ENCODE measurements at regions not wholly inside any gene's neighbourhood (a gene's known extent, or its start where the extent isn't known, plus 50 kb on each side); places are given as distances from the start of the nearest gene placed in this dataset.

DNA sequence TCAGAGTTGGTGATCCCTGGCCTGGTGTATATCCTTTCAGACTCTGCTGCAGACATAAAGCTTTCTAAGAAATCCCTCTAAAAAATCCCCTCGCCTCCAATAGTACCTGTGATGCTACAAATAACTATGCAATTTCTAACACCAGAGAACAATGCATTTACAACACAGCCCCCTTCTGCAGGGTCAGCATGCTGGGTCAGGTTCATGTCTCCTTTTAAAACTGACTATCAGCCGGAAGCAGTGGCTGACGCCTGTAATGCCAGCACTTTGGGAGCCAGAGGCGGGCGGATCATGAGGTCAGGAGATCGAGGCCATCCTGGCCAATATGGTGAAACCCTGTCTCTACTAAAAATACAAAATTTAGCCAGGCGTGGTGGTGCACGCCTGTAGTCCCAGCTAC lies 77.0 kb upstream of the SPATA12 start:
- DNase-seq: no peak

DNA sequence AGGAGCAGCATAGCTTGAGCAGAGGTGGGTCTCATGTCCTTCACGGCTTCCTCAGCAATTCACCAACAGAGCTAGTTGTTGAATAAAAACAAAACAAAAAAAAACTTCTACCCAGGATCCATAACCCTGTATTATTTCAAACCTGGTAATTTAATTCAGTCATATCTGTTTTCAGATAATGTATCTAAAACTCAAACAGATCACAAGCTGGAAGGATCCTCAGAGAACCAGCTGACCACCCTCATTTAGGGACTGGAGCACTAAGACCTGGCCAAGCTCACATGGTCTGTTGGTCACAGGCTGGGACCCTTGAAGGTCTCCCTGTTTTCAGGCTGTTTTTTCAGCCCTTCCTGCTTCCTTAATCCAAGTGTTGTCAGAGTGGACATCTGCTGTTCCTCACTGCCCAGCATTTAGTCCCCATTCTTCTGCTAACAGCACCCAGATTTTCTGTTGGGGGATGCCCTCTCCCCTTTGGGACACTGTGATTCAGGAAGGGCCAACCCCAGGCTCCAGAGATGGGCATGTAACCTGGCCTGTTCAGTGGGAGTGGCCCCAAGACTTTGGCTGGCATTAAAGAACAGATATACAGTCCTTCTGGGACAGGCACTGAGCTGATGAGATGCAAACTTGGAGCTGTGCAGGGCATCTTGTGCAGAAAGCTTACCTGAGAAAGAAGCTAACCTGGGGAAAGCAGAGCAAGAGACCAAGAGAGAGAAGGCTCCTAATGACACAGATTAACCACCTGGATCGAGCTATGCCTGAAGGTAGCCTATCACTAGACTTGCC lies 78.8 kb upstream of the SPATA12 start:
- no peak for DNase-seq

DNA sequence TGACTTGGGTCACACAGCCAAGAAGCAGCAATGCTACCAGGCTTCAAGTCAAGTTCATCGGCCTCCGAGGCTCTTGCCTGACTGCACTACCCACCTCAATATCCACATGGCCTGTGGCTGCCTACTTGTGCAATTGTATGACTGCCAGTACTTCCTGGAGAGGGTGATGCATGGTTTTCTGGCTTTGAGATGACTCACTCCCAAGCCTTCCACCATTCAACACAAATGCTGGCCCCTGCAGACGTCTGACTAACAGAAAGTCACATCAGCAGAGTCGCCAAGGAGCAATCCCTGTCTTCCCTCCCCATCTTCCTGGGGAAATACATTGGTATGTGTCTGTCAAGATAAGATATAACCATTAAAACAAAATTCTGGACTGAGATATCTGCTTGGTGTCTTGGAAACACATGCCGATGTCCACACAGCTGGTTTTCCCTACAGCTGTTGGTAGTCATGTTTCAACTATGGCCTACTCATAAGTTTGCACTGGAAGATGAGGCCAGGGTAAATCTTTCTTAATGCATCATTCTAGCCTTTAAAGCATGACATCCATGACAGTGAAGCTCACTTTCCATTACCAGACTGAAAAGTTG lies 79.6 kb upstream of the SPATA12 start:
- DNase-seq: peak; percentile 84

DNA sequence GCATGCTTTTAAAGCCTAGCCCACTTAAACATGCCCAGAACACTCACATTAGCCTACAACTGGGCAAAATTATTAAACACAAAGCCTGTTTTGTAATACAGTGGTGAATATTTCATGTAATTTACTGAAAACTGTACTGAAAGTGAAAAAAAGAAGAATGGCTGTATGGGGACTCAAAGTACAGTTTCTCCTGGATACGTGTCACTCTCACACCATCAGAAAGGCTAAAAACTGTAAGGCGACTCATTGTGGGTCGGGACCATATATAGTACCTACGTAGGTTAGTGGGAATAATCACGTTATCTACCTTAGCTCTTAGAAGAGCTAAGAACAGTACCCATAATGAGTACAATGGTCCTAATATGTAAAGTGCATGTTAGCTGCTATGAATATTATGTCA lies 80.2 kb upstream of the SPATA12 start:
- DNase-seq: no peak

DNA sequence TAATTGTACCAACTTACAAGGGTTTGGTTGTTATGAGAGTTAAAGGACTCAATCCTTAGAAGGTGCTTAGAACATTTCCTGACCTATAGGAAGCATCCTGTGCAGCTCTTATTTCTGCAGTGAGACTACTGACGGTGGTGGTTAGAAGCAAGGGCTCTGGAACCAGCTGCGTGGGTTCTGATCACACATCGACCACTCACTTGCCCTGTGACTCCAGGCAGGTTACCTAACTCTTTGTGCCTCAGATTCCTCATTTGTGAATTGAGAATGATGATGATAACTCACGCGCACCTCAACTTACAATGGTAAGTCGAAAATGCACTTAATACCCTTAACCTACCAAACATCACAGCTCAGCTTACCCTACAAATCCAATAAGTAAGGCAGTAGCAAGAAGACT lies 80.7 kb upstream of the SPATA12 start:
- DNase-seq: no peak

DNA sequence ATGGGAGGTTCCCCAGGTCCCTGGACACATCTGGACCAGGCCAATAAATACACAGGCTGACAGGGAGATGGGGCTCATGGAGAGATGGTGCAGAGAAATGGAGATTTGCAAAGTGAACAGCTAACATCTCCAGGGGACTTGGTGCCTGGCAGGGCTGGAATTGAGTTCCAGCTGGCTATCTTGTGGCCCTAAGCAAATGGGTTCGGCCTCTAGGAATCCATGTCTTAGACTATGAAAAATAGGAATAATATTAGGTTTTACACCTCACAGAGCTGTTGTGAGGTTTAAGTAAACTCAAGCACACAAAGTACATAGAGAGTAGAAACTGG lies 82.9 kb upstream of the SPATA12 start:
- no peak for DNase-seq

DNA sequence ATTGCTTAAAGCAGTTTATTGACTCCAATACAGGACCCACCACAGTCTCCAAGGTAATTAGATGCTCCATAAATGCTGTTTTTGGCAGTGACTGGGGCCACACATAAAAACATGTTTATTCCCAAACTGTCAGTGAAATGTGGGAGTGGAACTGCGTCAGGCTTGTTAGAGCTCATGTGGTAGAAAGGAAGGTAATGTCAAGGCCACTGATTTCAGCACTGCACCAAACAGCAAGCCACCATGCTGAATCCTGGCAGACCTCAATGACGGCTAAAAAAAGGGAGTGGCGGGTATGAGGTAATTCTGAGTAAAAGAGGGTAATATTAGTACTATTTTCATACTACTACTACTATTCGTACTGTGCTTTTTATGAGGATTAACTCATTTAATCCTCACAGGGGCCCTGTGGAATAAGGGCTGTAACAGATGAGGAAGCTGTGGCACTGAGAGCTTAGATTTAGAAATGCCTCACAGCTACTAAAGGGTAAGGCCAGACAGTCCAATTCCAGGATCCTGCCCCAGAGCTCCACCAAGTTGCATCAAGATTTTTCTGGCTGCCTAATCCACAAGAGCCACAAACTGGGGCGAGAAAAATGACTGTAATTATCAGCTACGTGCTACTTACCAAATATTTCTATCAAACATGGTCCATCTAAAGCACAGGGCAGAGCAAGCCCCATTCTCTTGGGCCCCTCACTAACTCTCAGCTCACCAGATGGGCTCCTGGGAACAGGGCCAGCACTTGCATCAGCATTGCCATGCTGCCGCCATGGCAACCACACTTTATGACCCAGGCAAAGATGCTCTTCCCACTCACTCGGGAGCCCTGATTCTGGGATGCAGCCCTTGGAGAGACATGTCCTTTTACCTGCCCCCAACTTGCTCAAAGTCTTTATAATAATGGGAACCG lies 83.6 kb upstream of the SPATA12 start:
- DNase-seq: no peak

DNA sequence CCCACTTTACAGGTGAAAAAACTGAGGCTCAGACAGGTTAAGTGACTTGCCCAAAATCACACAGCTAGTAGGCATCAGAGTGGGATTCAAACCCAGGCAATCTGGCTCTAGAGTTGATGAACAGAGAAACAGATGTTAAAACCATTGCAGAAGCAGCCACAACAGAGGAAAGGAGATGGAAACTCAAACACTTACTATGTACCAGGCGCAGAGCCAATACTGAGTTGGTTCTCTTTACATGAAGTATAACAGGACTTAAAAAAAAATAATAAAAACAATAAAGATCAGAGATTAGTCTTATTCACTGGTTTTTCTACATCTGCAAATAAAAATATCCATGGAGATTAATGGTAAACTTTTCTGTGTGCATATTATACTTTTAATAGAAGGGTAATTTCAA lies 84.9 kb upstream of the SPATA12 start:
- no peak for DNase-seq

DNA sequence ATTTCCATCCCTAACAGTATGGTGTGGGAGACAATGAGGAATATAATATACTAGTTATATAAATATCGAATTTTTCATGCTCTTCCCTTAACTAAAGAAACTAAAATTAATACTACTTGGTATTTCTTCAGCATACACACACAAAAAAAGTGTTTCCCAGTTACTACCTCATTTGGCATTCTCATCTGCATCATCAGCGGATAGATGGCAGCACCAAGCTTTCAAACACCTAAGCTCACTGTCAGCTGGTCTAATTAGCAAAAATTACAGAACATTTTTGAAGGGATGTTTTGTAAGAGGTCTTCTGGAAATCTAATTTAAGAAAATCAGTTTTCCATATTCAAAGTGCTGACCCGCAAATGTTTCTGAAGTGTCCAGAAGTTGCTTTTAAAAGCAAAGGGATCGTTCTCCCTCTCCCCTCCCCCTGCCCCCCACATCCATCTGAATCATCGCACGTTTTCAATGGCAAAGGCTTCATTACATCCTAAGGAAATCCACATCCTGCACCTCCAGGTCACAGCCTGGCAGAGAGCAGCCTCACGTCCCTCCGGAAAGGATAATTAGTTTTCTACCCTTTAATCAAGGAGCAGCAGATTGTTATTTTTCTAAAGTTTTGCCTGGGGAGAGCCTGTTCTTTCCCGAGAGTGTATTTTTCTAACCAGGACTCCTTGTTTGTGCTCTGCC lies 86.1 kb upstream of the SPATA12 start:
- no peak for DNase-seq

DNA sequence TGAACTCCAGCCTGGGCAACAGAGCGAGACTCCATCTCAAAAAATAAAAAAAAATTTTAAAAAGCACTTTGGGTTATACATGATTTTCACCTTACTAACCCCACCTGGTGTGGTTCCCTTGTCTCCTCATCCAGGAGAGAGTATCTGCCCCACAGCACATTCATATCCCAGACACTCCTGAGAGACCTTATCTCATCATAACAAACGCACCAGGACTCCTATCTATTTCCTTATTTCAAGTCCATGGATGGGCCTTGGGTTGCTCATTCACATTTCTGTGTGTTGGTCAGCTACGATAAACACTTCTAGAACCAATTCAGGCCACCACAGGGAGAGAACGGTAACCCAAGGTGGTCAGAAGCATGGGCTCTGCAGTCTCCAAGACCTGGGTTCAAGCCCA lies 88.6 kb upstream of the SPATA12 start:
- no peak for DNase-seq

DNA sequence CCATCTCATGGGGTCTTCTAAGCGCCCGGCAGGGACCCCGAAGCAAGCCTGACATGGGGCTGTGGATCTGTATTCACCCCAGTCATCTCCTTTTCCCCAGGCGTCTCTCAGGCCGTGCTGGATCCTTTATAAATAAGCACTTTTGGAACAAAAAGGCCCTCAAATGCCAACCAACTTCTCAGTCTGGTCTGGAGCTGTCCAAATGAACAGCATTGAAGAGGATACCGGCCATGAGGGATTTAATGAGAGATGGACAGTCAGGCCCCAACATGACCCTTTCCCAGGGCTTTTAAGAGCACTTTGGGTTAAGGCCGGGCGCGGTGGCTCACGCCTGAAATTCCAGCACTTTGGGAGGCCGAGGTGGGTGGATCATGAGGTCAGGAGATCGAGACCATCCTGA lies 89.2 kb upstream of the SPATA12 start:
- DNase-seq: no peak

DNA sequence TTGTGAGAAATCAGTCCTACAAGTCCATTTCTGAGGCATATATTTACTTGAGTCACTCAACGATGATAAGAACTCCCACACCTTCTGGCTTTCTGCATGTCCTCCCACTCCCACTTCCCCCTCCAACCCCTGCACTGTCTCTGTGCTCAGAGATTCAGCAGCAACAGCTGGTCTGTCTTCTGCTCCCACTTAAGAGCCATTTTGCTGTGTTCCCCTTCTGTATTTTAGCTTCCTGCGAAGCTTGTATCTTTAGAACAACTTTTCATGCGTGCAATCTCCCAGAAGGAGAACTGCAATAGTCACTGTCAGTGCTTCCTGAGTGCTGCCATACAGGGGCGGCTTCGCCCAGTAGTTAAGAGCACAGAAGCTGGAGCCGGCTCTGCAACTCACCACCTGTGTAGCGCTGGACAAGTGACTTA lies 90.0 kb upstream of the SPATA12 start:
- no peak for DNase-seq

DNA sequence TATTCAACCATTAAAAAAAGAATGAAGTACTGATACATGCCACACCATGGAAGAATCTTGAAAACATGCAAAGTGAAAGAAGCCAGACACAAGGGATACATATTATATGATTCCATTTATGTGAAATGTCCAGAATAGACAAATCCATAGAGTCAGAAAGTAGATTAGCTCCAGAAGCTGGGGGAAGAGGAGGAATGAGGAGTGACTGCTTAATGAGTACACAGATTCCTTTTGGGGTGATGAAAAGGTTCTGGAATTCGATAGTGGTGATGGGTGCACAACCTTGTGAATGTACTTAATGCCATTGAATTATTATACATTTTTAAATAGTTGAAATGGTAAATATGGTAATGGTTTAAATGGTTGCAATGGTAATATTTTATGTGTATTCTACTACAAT lies 90.6 kb upstream of the SPATA12 start:
- DNase-seq: no peak

DNA sequence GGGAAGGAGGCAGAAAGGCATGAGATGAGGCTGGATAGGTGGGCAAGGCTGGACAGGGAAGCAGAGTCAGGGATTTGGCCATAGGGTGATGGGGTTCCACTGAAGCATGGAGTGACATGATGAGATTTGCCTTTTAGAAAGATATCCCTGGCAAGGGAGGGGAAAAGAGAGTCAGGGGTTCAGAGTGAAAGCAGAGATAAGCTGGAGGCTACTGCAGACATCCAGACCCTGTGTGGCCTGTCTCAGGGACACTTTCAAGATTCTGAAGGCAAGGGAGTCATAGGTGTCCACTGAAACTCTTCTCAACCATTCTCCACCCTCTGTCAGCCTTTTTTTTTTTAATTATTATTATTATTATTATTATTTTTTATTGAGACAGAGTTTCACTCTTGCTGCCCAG lies 94.0 kb upstream of the SPATA12 start:
- no peak for DNase-seq

DNA sequence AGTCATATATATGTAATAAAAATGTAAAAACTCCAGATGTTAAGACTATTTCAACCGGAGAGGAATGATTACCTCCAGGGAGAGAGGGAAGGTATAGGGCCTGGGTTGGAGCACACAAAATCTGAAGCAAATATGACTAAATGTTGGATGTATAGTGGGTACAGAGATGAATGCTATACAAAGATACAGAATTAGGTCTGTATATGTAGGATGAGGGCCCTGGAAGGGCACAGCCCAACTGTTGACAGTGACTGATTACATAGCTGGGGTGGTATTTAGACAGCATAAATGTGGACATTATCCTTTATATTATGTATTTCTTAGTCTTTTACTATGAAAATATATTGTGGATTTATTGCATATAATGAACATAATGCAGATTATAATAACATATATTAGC lies 94.4 kb upstream of the SPATA12 start:
- DNase-seq: no peak

DNA sequence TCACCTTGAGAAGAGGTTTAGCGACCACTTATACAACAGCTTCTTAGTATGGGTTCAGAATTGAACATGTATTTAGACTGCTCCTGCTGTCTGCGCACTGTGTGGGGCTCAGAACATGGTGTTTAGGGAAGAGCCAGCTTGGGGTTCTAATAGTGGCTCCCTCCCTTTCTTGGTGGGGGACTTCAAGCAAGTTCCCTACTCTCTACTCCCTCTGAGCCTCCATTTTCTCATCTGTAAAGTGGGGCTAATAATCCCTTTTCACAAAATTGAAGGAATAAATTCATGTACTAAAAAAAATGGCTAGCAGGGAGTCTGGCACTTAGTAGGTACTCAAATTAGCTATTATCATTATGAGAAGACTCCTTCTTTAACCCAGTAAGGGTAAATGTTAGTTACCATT lies 97.5 kb upstream of the SPATA12 start:
- no peak for DNase-seq

DNA sequence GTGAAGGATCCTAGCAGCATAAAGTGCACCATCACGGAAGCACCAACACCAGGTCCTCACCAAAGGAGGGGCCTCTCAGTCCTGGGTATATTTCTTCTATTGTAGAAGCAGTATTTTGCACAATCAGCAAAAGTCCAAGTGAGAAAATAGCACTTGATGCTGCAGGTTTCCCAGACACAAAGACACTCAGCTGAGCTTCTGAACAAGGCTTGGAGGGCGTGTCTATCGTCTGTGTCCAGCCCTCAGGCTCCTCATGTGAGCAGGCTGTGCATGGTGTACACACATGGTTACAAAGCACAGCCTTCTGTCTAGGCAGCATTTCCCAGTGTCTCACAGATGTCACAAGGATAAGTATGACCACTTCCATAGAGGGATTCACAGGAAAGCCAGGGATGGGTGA lies 98.3 kb upstream of the SPATA12 start:
- no peak for DNase-seq

DNA sequence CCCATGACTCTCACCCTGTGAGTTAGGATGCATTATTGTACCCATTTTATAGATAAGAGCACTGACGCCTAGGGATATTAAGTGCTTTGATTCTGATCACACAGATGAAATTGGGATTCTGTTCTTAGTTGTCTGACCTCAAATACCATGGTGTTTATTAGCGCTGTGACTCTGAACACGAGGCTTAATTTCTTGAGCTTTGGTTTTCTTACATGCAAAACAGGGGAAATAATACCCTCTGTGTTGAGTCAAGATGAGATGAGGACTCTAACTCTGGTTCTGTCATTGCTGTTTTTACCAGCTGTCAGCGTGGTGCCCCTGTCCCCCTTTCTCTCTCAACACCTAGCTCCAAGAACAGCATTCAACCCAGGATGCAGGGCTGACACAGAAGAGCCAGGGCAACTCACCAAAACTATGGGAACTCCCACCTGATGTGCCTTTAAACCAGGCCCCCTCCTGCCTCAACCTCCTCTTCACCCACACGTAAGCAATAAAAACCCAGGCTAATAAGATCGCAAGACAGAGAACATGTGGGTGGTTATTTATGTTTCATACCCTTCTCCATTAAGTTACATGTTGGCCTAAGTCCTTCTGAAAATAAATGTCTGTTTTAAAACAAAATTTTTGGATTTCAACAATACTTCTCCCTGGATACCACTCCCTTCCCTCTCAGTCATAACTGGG lies 100.1 kb upstream of the SPATA12 start:
- DNase-seq: no peak

DNA sequence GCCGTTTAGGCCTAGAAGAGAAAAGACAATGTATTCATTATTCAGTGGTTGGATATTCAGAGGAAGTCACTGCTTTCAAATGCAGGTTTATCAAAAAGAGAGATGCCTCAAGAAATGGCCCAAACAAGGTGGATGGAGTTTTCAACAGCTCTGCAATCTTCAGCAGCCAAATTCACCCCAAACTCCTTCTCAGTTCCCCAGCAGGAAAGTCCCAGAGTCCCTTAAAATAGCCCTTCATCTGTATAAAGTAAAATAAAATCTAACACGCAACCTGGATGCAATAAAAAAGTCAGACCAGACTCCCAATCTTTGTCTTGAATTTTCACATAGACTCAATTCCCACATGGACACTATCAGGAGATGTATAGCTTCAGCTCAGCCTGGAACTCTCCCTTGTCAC lies 101.6 kb upstream of the SPATA12 start:
- no peak for DNase-seq

DNA sequence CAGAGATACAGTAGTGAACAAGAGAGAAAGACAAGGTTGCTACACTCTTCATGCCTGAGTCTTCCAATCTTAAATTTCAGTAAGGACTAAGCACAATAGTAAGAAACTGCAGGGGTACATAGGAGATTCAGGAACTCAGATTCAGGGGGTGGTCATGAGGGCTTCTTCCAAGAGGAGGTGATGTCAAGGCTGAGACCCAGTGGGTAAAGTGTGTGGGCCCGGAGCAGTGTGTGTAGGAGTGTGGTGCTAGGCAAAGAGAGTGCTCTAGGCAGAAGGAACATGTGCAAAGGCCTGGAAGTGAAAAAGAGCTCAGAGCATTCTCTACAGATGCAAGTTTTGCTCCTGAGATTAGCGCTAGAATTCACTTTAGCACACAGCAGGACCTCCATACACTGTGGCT lies 102.9 kb upstream of the SPATA12 start:
- no peak for DNase-seq

DNA sequence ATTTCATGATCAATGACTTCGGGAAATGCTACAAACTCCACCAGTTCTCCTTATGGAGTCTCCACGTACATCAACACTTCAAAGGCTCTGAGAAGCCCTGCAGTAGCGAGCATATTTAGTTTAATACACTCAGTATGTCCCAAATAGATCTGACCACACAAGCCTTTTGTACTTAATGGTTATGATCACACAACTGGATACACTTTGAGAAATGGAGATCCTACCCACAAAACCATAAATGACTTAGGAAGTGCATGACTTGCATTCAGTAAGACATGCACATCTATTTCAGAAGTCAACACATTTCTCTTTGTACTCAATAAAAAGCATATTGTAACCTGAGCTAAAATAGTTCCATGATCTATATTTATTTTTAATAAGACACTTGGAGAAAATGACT lies 103.6 kb upstream of the SPATA12 start:
- no peak for DNase-seq

DNA sequence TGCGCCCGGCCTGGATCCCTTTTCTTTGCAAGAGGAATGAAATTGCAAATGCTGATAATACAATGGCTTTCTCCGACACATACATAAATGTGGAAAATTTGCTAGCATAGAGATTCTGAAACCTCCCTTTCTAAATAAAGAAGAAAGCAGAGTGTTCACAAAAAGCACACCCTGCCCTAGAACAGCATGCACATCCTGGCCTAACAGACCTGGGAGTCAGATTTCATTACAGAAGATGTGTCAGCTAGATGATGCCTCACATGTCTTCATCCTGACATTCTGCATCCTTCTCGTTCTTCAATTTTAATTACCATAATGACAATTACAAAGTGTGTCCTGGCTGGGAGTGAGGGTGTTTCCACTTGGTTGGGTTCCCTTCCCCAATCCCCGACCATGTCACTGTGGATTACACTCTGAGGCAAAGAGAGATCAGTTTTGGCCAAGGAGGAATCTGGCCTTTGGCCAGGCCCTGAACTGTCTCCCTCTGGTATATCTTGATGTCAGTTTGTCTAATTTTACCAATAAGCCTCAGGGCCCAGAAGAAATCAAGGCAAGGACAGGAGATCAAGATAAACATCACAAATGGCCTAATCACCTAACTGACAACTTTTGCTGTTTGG lies 104.9 kb upstream of the SPATA12 start:
- DNase-seq: no peak
